H9 (cell line): ENCODE measurements at regions not wholly inside any gene's neighbourhood (a gene's known extent, or its start where the extent isn't known, plus 50 kb on each side); places are given as distances from the start of the nearest gene placed in this dataset.
A peak's percentile ranks its signal among the peaks of the same experiment; 100 is the strongest.

ENCODE experiments used
- DNase-seq: peaks from one replicate; pipeline ENCODE4 v3.0.0-alpha.2; 2017
- H2AFZ ChIP-seq: one replicate; pipeline ENCODE4 v1.6.1; 2013; ENCODE audit warnings: mild to moderate bottlenecking, low read length, control low read depth, moderate library complexity
- H2AK5ac ChIP-seq: 2 replicates; pipeline ENCODE4 v1.6.1; 2013; ENCODE audit warnings: low read length, control low read depth, mixed read lengths; ENCODE audit not compliant: insufficient read length
- H2BK120ac ChIP-seq: one replicate; pipeline ENCODE4 v1.6.1; 2013; ENCODE audit warnings: low read depth, mild to moderate bottlenecking, low read length, control low read depth, inconsistent platforms; ENCODE audit not compliant: poor library complexity, severe bottlenecking
- H2BK12ac ChIP-seq: 2 replicates; pipeline ENCODE4 v1.6.1; 2013; ENCODE audit warnings: low read length, control low read depth, mixed read lengths, low read depth; ENCODE audit not compliant: insufficient read length
- H2BK15ac ChIP-seq: 2 replicates; pipeline ENCODE4 v1.6.1; 2013; ENCODE audit warnings: low read depth, low read length, control low read depth
- H2BK20ac ChIP-seq: one replicate; pipeline ENCODE4 v1.6.1; 2013; ENCODE audit warnings: low read depth, mild to moderate bottlenecking, low read length, control low read depth, inconsistent platforms; ENCODE audit not compliant: poor library complexity, severe bottlenecking
- H2BK5ac ChIP-seq: 2 replicates; pipeline ENCODE4 v1.6.1; 2013; ENCODE audit warnings: low read length, control low read depth, mixed read lengths; ENCODE audit not compliant: insufficient read length
- H3K14ac ChIP-seq: 2 replicates; pipeline ENCODE4 v1.6.1; 2013; ENCODE audit warnings: low read length, control low read depth; ENCODE audit not compliant: insufficient read depth
- H3K18ac ChIP-seq: 2 replicates; pipeline ENCODE4 v1.6.1; 2013; ENCODE audit warnings: low read depth, mild to moderate bottlenecking, mixed read lengths, low read length, control low read depth; ENCODE audit not compliant: insufficient read length
- H3K23ac ChIP-seq: 2 replicates; pipeline ENCODE4 v1.6.1; 2013; ENCODE audit warnings: low read length, control low read depth, mixed read lengths, low read depth; ENCODE audit not compliant: insufficient read length
- H3K23me2 ChIP-seq: 2 replicates; pipeline ENCODE4 v1.6.1; 2013; ENCODE audit warnings: low read depth, mild to moderate bottlenecking, mixed read lengths, low read length, control low read depth; ENCODE audit not compliant: insufficient read length, poor library complexity, severe bottlenecking
- H3K27ac ChIP-seq: 2 replicates; pipeline ENCODE4 v1.5.1; 2013; ENCODE audit warnings: low read length, control low read depth, mixed read lengths, low read depth; ENCODE audit not compliant: insufficient read length
- H3K27me3 ChIP-seq: 2 replicates; pipeline ENCODE4 v1.6.1; 2013; ENCODE audit warnings: low read length, control low read depth, inconsistent platforms; ENCODE audit not compliant: insufficient read depth
- H3K4ac ChIP-seq: 2 replicates; pipeline ENCODE4 v1.6.1; 2013; ENCODE audit warnings: low read depth, mild to moderate bottlenecking, control low read depth, inconsistent platforms, low read length, moderate library complexity
- H3K4me1 ChIP-seq: 2 replicates; pipeline ENCODE4 v1.6.1; 2013; ENCODE audit warnings: low read length, control low read depth, inconsistent platforms; ENCODE audit not compliant: insufficient read depth
- H3K4me2 ChIP-seq: 2 replicates; pipeline ENCODE4 v1.6.1; 2013; ENCODE audit warnings: low read length, control low read depth, mixed read lengths; ENCODE audit not compliant: insufficient read length, insufficient read depth
- H3K56ac ChIP-seq: 2 replicates; pipeline ENCODE4 v1.6.1; 2013; ENCODE audit warnings: low read depth, mild to moderate bottlenecking, mixed read lengths, low read length, control low read depth; ENCODE audit not compliant: insufficient read length
- H3K79me1 ChIP-seq: 2 replicates; pipeline ENCODE4 v1.6.1; 2013; ENCODE audit warnings: low read depth, mild to moderate bottlenecking, moderate library complexity, low read length, control low read depth, inconsistent platforms; ENCODE audit not compliant: insufficient read depth, poor library complexity, severe bottlenecking
- H3K79me2 ChIP-seq: 2 replicates; pipeline ENCODE4 v1.6.1; 2013; ENCODE audit warnings: low read length, control low read depth, inconsistent platforms; ENCODE audit not compliant: insufficient read depth
- H3K9ac ChIP-seq: 2 replicates; pipeline ENCODE4 v1.6.1; 2013; ENCODE audit warnings: low read length, control low read depth, mixed read lengths; ENCODE audit not compliant: insufficient read length; ENCODE audit errors: extremely low read depth
- H3K9me3 ChIP-seq: one replicate; pipeline ENCODE4 v1.6.1; 2013; ENCODE audit warnings: low read depth, low read length, inconsistent platforms; ENCODE audit not compliant: control insufficient read depth
- H3T11ph ChIP-seq: one replicate; pipeline ENCODE4 v1.6.1; 2013; ENCODE audit warnings: mild to moderate bottlenecking, low read length, control low read depth, inconsistent platforms
- H4K20me1 ChIP-seq: one replicate; pipeline ENCODE4 v1.6.1; 2013; ENCODE audit not compliant: control insufficient read depth, insufficient read length, insufficient read depth
- H4K5ac ChIP-seq: 2 replicates; pipeline ENCODE4 v1.6.1; 2013; ENCODE audit warnings: low read depth, mild to moderate bottlenecking, mixed read lengths, low read length, control low read depth; ENCODE audit not compliant: insufficient read length
- H4K8ac ChIP-seq: replicated peaks from 2 replicates; pipeline ENCODE4 v1.6.1; 2013; ENCODE audit warnings: low read length, control low read depth, mixed read lengths, low read depth; ENCODE audit not compliant: insufficient read length
- H4K91ac ChIP-seq: 2 replicates; pipeline ENCODE4 v1.6.1; 2013; ENCODE audit warnings: low read depth, mild to moderate bottlenecking, moderate library complexity, mixed read lengths, low read length, control low read depth; ENCODE audit not compliant: insufficient read length
- H3K27ac Mint-ChIP-seq, 3 experiments: 2 replicates in 2 of 3; 3 replicates in 1 of 3; pipeline ENCODE4 v1.8.0; 2020 to 2021; ENCODE audit warnings: mixed read lengths in 3 of 3, mild to moderate bottlenecking in 1 of 3, moderate library complexity in 1 of 3
- H3K27me3 Mint-ChIP-seq: 2 replicates; pipeline ENCODE4 v1.8.0; 2021; ENCODE audit warnings: low read depth, mild to moderate bottlenecking, moderate library complexity, mixed read lengths
- H3K36me3 Mint-ChIP-seq, 3 experiments: 2 replicates in 2 of 3; 3 replicates in 1 of 3; pipeline ENCODE4 v1.8.0; 2020 to 2021; ENCODE audit warnings: low read depth in 3 of 3, mixed read lengths in 3 of 3; ENCODE audit not compliant: insufficient read depth in 1 of 3
- H3K4me1 Mint-ChIP-seq, 2 experiments: 2 replicates each; pipeline ENCODE4 v1.8.0; 2020; ENCODE audit warnings: mixed read lengths in 2 of 2
- H3K4me3 Mint-ChIP-seq, 2 experiments: 2 replicates in 1 of 2; 3 replicates in 1 of 2; pipeline ENCODE4 v1.8.0; 2020 to 2021; ENCODE audit warnings: mild to moderate bottlenecking in 2 of 2, mixed read lengths in 2 of 2, moderate library complexity in 1 of 2
- H3K9me3 Mint-ChIP-seq, 2 experiments: 2 replicates in 1 of 2; 3 replicates in 1 of 2; pipeline ENCODE4 v1.8.0; 2020; ENCODE audit warnings: mild to moderate bottlenecking in 2 of 2, mixed read lengths in 2 of 2, moderate library complexity in 1 of 2
- CTCF ChIP-seq: fragments of 200-600 bp; sonication (generic); conservative IDR thresholded peaks from 3 replicates; pipeline ENCODE4 v1.8.0; 2021; ENCODE audit warnings: antibody characterized with exemption, mild to moderate bottlenecking
- WGBS: extraction: QIAGEN DNeasy Blood & Tissue Kit; methylation state at CpG from one replicate; pipeline ENCODE4 v1.1.7; 2013; ENCODE audit warnings: missing lambda C conversion rate, low lambda C conversion rate, mixed read lengths; ENCODE audit not compliant: insufficient read length; ENCODE audit errors: extremely low coverage; 5-methylcytosine and 5-hydroxymethylcytosine counted together

- no peak overlapping the region for H3T11ph ChIP-seq
- H2BK20ac ChIP-seq, result no peak overlapping the region
- H3K27me3 Mint-ChIP-seq, result no peaks in the 10 kb centered on the region
- no peak overlapping the region for H3K9ac ChIP-seq
- H3K9me3 Mint-ChIP-seq, result no peaks in the 10 kb centered on the region
- H4K20me1 ChIP-seq, result no peaks in the 10 kb centered on the region
- H3K79me2 ChIP-seq, result no peaks in the 10 kb centered on the region
- H3K27ac ChIP-seq, result no peak overlapping the region
- no peaks in the 10 kb centered on the region for H3K9me3 ChIP-seq
- no peak overlapping the region for H4K5ac ChIP-seq
- H3K4me1 Mint-ChIP-seq, result peaks cover 29 to 34% of the 10 kb centered on the region in 2 experiments
- H3K36me3 Mint-ChIP-seq, result no peaks in the 10 kb centered on the region
- no peak overlapping the region for H2BK12ac ChIP-seq
- H3K56ac ChIP-seq, result no peak overlapping the region
- H3K4ac ChIP-seq, result no peak overlapping the region
- no peak overlapping the region for H3K14ac ChIP-seq
- no peak overlapping the region for H4K91ac ChIP-seq
- no peaks in the 10 kb centered on the region for H3K23me2 ChIP-seq
- H3K4me2 ChIP-seq, result no peak overlapping the region
- H3K27ac Mint-ChIP-seq, result 0 out of 7 replicates have a peak overlapping the region, but pooled peaks of 1 of the 3 experiments have one; percentile 39
- WGBS, result no CpG with 5 or more reads among the region's 6 CpGs
- no peak overlapping the region for H2BK120ac ChIP-seq
- no peak overlapping the region for H2AFZ ChIP-seq
- TF ChIP-seq CTCF, result peak; percentile 32; the same call in 2 of the 3 replicates
- H3K4me3 Mint-ChIP-seq, result no peak overlapping the region
- no peak overlapping the region for H2AK5ac ChIP-seq
- no peaks in the 10 kb centered on the region for H3K27me3 ChIP-seq
- no peak overlapping the region for H4K8ac ChIP-seq
- no peak overlapping the region for H3K23ac ChIP-seq
- H2BK5ac ChIP-seq, result no peak overlapping the region
- no peaks in the 10 kb centered on the region for H3K79me1 ChIP-seq
- no peak overlapping the region for H3K18ac ChIP-seq
- 0 out of 2 replicates have a peak, but pooled peaks cover 2% of the 10 kb centered on the region for H3K4me1 ChIP-seq
- no peak overlapping the region for H2BK15ac ChIP-seq
- DNase-seq, result no peak
Observed at GRCh38 chr4:17280261-17281018, 231.4 kb downstream of the QDPR start.
